Memory B cell (primary cell): ENCODE measurements at regions not wholly inside any gene's neighbourhood (a gene's known extent, or its start where the extent isn't known, plus 50 kb on each side); places are given as distances from the start of the nearest gene placed in this dataset.

Experiments
- ATAC-seq: fragments of 150-1000 bp; cut with Tn5 transposase; 2 replicates; pipeline ENCODE4 v1.10.0; 2021; ENCODE audit warnings: low read depth, mild to moderate bottlenecking, moderate library complexity
- DNase-seq, 2 donors: peaks; one replicate each; pipeline ENCODE4 v3.0.0; 2022; ENCODE audit warnings: low spot score in 2 of 2
- H3K27ac Mint-ChIP-seq: one replicate; pipeline ENCODE4 v1.8.0; 2022; ENCODE audit warnings: mild to moderate bottlenecking, moderate library complexity, mixed read lengths
- H3K27me3 Mint-ChIP-seq: one replicate; pipeline ENCODE4 v1.8.0; 2022; ENCODE audit warnings: mixed read lengths
- H3K36me3 Mint-ChIP-seq: one replicate; pipeline ENCODE4 v1.8.0; 2022; ENCODE audit warnings: mild to moderate bottlenecking, mixed read lengths
- H3K4me1 Mint-ChIP-seq: one replicate; pipeline ENCODE4 v1.8.0; 2022; ENCODE audit warnings: mixed read lengths
- H3K4me3 Mint-ChIP-seq: one replicate; pipeline ENCODE4 v1.8.0; 2022; ENCODE audit warnings: mild to moderate bottlenecking, moderate library complexity, mixed read lengths
- H3K9me3 Mint-ChIP-seq: one replicate; pipeline ENCODE4 v1.8.0; 2022; ENCODE audit warnings: mixed read lengths

- no peaks in the 10 kb centered on the region for H3K4me1 Mint-ChIP-seq
- ATAC-seq: no peak
- no peaks in the 10 kb centered on the region for H3K36me3 Mint-ChIP-seq
- no peaks in the 10 kb centered on the region for H3K27me3 Mint-ChIP-seq
- DNase-seq: no peak
- H3K9me3 Mint-ChIP-seq: peaks cover 3% of the 10 kb centered on the region
- H3K27ac Mint-ChIP-seq: no peak overlapping the region
- no peak overlapping the region for H3K4me3 Mint-ChIP-seq
Measured at GRCh38 chr6:54787825-54788224, 58.7 kb upstream of the FAM83B start.
